Panc1 (cell line): ENCODE measurements at regions not wholly inside any gene's neighbourhood (a gene's known extent, or its start where the extent isn't known, plus 50 kb on each side); places are given as distances from the start of the nearest gene placed in this dataset.

Source experiments
- CTCF ChIP-seq: fragments of 450-650 bp; IDR thresholded peaks from 2 replicates; pipeline ENCODE4 v1.5.1; 2017; ENCODE audit warnings: mild to moderate bottlenecking
- SIN3A ChIP-seq: IDR thresholded peaks from 2 replicates; pipeline ENCODE4 v1.6.1; 2012; ENCODE audit warnings: low read depth, mild to moderate bottlenecking, low read length, moderate library complexity, borderline replicate concordance; ENCODE audit not compliant: insufficient read depth

GRCh38 chr6:167709196-167709595, 117.5 kb upstream of the AFDN start:
- TF ChIP-seq SIN3A, result no peak
- TF ChIP-seq CTCF, result no peak
